Type B pancreatic cell (in vitro differentiated cells): ENCODE measurements at regions not wholly inside any gene's neighbourhood (a gene's known extent, or its start where the extent isn't known, plus 50 kb on each side); places are given as distances from the start of the nearest gene placed in this dataset.

Experiments used
- DNase-seq: peaks from one replicate; pipeline ENCODE4 v3.0.0; 2021; ENCODE audit warnings: mixed read lengths; ENCODE audit not compliant: unreplicated experiment; ENCODE audit errors: extremely low spot score
- H3K27ac Mint-ChIP-seq: 2 replicates; pipeline ENCODE4 v1.8.0; 2021; ENCODE audit warnings: mild to moderate bottlenecking, mixed read lengths
- H3K27me3 Mint-ChIP-seq: 2 replicates; pipeline ENCODE4 v1.8.0; 2021; ENCODE audit warnings: mixed read lengths
- H3K36me3 Mint-ChIP-seq: 2 replicates; pipeline ENCODE4 v1.8.0; 2021; ENCODE audit warnings: mixed read lengths
- H3K4me1 Mint-ChIP-seq: one replicate; pipeline ENCODE4 v1.8.0; 2021; ENCODE audit warnings: mixed read lengths; ENCODE audit not compliant: unreplicated experiment
- H3K4me3 Mint-ChIP-seq: 2 replicates; pipeline ENCODE4 v1.8.0; 2021; ENCODE audit warnings: mild to moderate bottlenecking, mixed read lengths
- H3K9me3 Mint-ChIP-seq: 2 replicates; pipeline ENCODE4 v1.8.0; 2021; ENCODE audit warnings: mixed read lengths
- TF ChIP-seq, protein P1 (sequence below): fragments of 200-600 bp; sonication (generic); conservative IDR thresholded peaks from 2 replicates; pipeline ENCODE4 v1.5.0; 2021; ENCODE audit warnings: antibody characterized with exemption, mild to moderate bottlenecking

DNA sequence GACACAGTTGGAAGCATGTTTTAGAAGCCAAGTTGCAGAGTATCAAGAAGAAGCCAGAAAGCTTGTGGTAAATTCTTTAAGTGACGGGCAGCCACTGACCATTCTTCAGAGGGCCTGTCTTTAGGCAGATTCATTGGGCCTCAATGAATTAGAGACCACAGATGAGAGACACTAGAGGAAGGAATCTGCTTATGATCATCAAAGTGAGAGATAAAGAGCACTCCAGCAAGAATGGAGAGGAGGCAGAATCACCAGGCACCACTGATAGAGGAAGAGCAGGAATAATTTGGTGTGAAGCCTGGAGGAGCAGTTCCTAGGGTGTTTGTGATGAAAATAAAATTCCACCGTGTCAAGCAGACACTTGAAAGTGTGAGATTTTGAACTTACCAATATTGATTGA lies 365.9 kb upstream of the SLC30A5 start:
- no peak for DNase-seq
- H3K4me3 Mint-ChIP-seq = no peak overlapping the region
- H3K36me3 Mint-ChIP-seq = no peaks in the 10 kb centered on the region
- TF ChIP-seq, protein P1, sequence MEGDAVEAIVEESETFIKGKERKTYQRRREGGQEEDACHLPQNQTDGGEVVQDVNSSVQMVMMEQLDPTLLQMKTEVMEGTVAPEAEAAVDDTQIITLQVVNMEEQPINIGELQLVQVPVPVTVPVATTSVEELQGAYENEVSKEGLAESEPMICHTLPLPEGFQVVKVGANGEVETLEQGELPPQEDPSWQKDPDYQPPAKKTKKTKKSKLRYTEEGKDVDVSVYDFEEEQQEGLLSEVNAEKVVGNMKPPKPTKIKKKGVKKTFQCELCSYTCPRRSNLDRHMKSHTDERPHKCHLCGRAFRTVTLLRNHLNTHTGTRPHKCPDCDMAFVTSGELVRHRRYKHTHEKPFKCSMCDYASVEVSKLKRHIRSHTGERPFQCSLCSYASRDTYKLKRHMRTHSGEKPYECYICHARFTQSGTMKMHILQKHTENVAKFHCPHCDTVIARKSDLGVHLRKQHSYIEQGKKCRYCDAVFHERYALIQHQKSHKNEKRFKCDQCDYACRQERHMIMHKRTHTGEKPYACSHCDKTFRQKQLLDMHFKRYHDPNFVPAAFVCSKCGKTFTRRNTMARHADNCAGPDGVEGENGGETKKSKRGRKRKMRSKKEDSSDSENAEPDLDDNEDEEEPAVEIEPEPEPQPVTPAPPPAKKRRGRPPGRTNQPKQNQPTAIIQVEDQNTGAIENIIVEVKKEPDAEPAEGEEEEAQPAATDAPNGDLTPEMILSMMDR = no peak
- peaks cover 30% of the 10 kb centered on the region for H3K4me1 Mint-ChIP-seq
- no peaks in the 10 kb centered on the region for H3K27me3 Mint-ChIP-seq
- no peaks in the 10 kb centered on the region for H3K9me3 Mint-ChIP-seq
- H3K27ac Mint-ChIP-seq = no peak overlapping the region

DNA sequence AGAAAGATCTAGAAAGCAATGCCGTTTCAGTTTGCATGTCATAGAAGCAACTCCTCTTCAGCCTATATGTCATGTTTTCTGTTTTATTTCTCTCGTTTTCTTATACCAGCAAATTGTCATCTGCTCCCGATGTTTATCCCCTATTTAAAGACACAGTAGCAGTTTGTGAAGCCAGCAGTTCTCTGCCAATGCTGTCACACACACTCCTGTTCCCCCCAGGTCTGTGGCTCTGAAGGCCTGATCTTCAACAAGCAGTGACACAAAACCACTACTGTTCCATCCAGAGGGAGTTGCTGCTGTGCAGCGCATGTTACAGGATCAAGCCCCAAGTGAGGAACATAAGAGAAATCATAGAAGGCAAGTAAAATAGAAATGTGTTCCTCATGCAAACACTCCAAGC lies 364.1 kb upstream of the SLC30A5 start:
- H3K27ac Mint-ChIP-seq = no peak overlapping the region
- H3K27me3 Mint-ChIP-seq = no peaks in the 10 kb centered on the region
- no peaks in the 10 kb centered on the region for H3K9me3 Mint-ChIP-seq
- no peak for DNase-seq
- TF ChIP-seq, protein P1 = no peak
- no peaks in the 10 kb centered on the region for H3K36me3 Mint-ChIP-seq
- no peak overlapping the region for H3K4me3 Mint-ChIP-seq
- peaks cover 30% of the 10 kb centered on the region for H3K4me1 Mint-ChIP-seq

DNA sequence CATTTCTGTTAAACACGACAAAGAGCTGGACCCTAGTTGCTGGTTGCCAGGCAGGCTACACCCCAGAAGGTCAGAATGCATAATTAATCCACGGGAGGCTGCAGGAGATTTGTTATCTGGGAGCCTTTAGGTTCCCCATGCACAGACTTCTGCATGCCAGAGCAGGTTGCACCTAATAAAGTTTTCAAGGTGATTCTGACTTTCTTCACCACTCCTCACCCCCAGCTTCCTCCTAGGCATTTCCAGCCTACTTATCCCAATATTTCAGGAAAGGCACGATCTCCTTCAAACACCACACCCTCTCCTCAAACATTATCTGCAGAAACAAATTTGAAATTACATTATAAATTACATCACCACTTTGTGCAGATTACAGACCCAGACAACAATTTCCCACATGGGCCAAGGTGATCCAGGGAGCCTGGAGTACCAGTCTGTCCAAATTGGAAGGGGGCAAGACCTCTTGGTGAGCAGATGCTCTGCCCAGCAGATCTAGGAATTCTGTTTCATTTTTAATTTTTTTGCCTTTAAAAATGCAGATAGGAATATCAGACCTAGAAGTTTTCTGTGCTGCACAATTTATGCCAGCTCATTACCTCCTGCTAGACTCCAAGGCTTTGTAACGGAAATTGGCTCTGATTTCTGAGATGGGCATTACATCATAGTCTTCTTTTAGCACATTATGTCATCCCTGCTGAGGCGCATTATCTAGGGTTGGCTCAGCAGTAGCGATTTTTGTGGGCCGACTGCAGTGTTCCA lies 363.4 kb upstream of the SLC30A5 start:
- no peak for DNase-seq
- Mint-ChIP-seq H3K4me1 (peaks cover 30% of the 10 kb centered on the region), H3K9me3 (no peaks in the 10 kb centered on the region), H3K4me3 (no peak overlapping the region), H3K36me3 (no peaks in the 10 kb centered on the region), H3K27me3 (no peaks in the 10 kb centered on the region), H3K27ac (no peak overlapping the region)
- TF ChIP-seq, protein P1 = no peak

DNA sequence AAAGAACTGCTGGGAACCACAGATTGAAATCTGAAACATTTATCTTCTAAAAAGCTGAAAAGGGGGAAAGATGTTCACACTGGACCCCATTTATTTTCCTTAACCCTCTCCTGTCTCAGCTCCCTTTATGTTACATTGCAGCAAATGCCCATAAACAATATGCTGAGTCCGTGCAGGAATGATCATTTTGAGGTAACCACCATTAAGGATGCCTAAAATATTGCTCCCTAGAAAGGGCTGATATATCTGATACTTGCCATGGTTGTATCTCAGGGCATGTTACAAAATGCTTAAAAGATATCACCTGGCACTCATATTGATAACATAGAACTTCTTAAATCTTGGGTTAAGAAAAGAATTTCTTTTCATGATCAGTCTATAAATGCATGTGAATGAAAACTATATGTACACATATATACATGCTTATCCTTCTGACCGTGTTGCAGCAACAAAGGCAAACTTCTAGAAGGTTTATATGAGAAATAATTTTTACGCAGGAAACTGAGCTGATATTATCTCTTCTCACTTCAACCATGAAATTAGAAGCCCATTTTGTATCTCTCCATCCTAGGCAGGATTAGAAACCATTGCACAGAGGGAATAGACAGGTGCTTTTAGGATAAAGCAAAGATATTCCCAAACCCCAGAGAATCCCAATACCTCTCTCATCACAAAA lies 362.7 kb upstream of the SLC30A5 start:
- H3K4me1 Mint-ChIP-seq = peaks cover 30% of the 10 kb centered on the region
- H3K9me3 Mint-ChIP-seq = no peaks in the 10 kb centered on the region
- no peak for DNase-seq
- H3K27ac Mint-ChIP-seq = no peak overlapping the region
- H3K4me3 Mint-ChIP-seq = no peak overlapping the region
- no peaks in the 10 kb centered on the region for H3K36me3 Mint-ChIP-seq
- TF ChIP-seq, protein P1 = no peak
- peaks cover 2% of the 10 kb centered on the region for H3K27me3 Mint-ChIP-seq

DNA sequence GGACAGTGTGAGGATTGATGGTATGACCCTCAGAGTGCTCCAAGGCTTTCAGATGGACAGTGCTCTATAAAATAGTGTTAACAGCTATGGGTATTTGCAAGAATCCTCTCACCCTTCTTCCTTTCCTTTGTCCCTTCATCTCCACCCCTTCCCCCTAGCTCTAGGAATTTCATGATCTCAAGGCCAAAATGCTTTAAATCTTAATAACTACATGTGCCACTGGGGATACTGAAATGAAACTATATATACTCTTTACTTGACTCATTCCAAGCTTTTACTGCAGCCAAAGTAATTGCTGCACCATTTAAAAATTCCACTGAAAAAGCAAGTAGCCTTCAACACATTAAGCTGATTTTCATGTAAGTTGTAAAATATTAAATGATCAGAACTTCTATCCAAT lies 361.6 kb upstream of the SLC30A5 start:
- H3K27me3 Mint-ChIP-seq = peaks cover 6% of the 10 kb centered on the region
- DNase-seq = no peak
- H3K9me3 Mint-ChIP-seq = peaks cover 4% of the 10 kb centered on the region
- TF ChIP-seq, protein P1 = no peak
- H3K27ac Mint-ChIP-seq = no peak overlapping the region
- no peaks in the 10 kb centered on the region for H3K36me3 Mint-ChIP-seq
- H3K4me3 Mint-ChIP-seq = no peak overlapping the region
- peaks cover 33% of the 10 kb centered on the region for H3K4me1 Mint-ChIP-seq
